ENCODE measurements at regions not wholly inside any gene's neighbourhood (a gene's known extent, or its start where the extent isn't known, plus 50 kb on each side); places are given as distances from the start of the nearest gene placed in this dataset.

DNA sequence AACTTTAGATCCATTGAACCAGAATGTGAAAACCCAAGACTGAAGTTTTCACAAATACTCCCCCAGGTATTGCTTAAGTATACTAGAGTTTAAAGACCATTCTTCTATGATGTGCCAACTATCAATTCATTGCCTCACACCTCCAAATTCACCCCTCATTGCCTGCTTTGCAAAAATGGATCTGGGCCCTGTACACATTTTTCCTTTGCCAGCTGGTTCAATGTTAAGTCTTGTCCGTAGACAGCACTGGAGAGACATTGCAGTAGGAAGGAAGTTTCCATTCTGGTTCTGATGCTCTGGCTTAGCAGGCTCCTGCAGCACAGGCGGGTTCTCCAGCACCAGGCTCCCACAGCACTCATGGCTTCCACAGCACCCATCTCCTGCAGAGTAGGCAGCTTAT, 130.0 kb downstream of the PROX1 start:
- Histone ChIP-seq H3K18ac (ENCODE audit: insufficient read length, low read depth, low read length) (no peak overlapping the region), H3K27ac (ENCODE audit: insufficient read length, low read depth, low read length) (no peak overlapping the region)
- no CpG with 5 or more reads among the region's 2 CpGs for WGBS (ENCODE audit: extremely low coverage, insufficient read length, low lambda C conversion rate)

More for the DNA sequence above, 130.0 kb downstream of the PROX1 start:
- no peak overlapping the region for H2BK120ac ChIP-seq (ENCODE audit: low read depth, low read length, poor library complexity, severe bottlenecking)
- no peak overlapping the region for H4K91ac ChIP-seq (ENCODE audit: insufficient read length, low read depth, low read length)
- Mint-ChIP-seq H3K27me3 (ENCODE audit: low read depth) (peaks cover 9% of the 10 kb centered on the region; the same call in 1 of the 2 replicates), H3K9me3 (peaks cover 18% of the 10 kb centered on the region in 2 experiments), H3K36me3 (ENCODE audit: insufficient read depth in 1 of 3, low read depth in 3 of 3) (peaks cover 0 to 17% (median 9%) of the 10 kb centered on the region in 3 experiments; a peak in 5 of 7 replicates), H3K4me3 (no peak overlapping the region), H3K4me1 (peaks cover 5 to 6% of the 10 kb centered on the region in 2 experiments; a peak in 3 of 4 replicates), H3K27ac (no peak overlapping the region)
- H2BK12ac ChIP-seq (ENCODE audit: insufficient read length, low read depth, low read length) = no peak overlapping the region
- no peak overlapping the region for H2AK5ac ChIP-seq (ENCODE audit: insufficient read length, low read length)
- no peak for DNase-seq
- no peaks in the 10 kb centered on the region for H3K27me3 ChIP-seq (ENCODE audit: insufficient read depth, low read length)
- no peaks in the 10 kb centered on the region for H3K79me1 ChIP-seq (ENCODE audit: insufficient read depth, low read depth, low read length, poor library complexity, severe bottlenecking)
- H3K56ac ChIP-seq (ENCODE audit: insufficient read length, low read depth, low read length) = no peak overlapping the region
- no peaks in the 10 kb centered on the region for H3K79me2 ChIP-seq (ENCODE audit: insufficient read depth, low read length)
- H2AFZ ChIP-seq (ENCODE audit: low read length) = no peak overlapping the region
- H3K9ac ChIP-seq (ENCODE audit: extremely low read depth, insufficient read length, low read length) = no peak overlapping the region
- H3K4me1 ChIP-seq (ENCODE audit: insufficient read depth, low read length) = no peaks in the 10 kb centered on the region
- H2BK20ac ChIP-seq (ENCODE audit: low read depth, low read length, poor library complexity, severe bottlenecking) = no peak overlapping the region
- no peaks in the 10 kb centered on the region for H4K20me1 ChIP-seq (ENCODE audit: control insufficient read depth, insufficient read depth, insufficient read length)
- no peak overlapping the region for H3K23ac ChIP-seq (ENCODE audit: insufficient read length, low read depth, low read length)
- H3K9me3 ChIP-seq (ENCODE audit: control insufficient read depth, low read depth, low read length) = peaks cover 8% of the 10 kb centered on the region
- no peak overlapping the region for H4K5ac ChIP-seq (ENCODE audit: insufficient read length, low read depth, low read length)
- no peak overlapping the region for H2BK5ac ChIP-seq (ENCODE audit: insufficient read length, low read length)
- H3K23me2 ChIP-seq (ENCODE audit: insufficient read length, low read depth, low read length, poor library complexity, severe bottlenecking) = no peaks in the 10 kb centered on the region
- H3K4me2 ChIP-seq (ENCODE audit: insufficient read depth, insufficient read length, low read length) = no peak overlapping the region
- H3K4ac ChIP-seq (ENCODE audit: low read depth, low read length) = no peak overlapping the region
- no peak overlapping the region for H4K8ac ChIP-seq (replicated peaks; ENCODE audit: insufficient read length, low read depth, low read length)
- no peak overlapping the region for H3T11ph ChIP-seq (ENCODE audit: low read length)
- H3K14ac ChIP-seq (ENCODE audit: insufficient read depth, low read length) = no peak overlapping the region
- no peak for TF ChIP-seq CTCF (conservative IDR thresholded peaks at IDR 0.05)
- no peak overlapping the region for H2BK15ac ChIP-seq (ENCODE audit: low read depth, low read length)

Data from H9 (cell line).